ENCODE measurements at regions not wholly inside any gene's neighbourhood (a gene's known extent, or its start where the extent isn't known, plus 50 kb on each side); places are given as distances from the start of the nearest gene placed in this dataset.
"Not testable (repeated sequence)": the region's sequence is repeated elsewhere in the genome, so short reads cannot be mapped to it uniquely, and the experiment has no call there.

DNA sequence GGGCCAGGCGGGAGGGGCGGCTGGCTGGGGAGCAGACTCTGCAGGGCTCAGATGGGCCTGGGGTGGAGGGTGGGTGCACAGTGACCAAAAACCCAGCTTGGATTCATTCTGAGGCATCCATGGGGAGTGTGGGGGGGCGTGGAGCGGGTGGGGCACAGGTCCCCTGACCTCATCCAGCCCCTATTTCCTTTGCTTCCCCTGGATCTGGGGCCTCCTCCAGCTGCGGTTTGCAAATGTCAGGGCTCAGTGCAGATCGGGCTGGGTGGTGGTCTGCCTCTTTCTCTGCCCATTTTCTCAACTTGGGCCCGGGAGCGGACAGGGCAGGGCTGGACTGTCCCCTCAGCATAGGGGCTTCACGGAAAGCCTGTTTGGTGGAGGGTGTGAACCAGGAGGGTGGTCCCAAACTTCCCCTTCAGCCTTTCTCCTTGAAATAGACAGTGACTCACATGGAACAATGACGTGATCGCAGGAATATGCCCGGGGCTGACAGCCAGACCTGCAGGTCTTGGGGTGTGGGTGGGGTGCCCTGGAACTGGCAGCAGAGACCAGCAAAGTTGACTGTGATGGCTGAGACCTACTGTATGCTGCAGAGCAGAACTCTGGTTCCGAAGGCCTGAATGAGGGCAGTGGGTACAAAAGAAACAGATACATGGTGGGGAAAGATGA is 72.9 kb upstream of the PODXL start:
- peak; percentile 52 for DNase-seq

- no peak for DNase-seq
Observed at GRCh38 chr7:131628634-131629033, 72.2 kb upstream of the PODXL start.

DNA sequence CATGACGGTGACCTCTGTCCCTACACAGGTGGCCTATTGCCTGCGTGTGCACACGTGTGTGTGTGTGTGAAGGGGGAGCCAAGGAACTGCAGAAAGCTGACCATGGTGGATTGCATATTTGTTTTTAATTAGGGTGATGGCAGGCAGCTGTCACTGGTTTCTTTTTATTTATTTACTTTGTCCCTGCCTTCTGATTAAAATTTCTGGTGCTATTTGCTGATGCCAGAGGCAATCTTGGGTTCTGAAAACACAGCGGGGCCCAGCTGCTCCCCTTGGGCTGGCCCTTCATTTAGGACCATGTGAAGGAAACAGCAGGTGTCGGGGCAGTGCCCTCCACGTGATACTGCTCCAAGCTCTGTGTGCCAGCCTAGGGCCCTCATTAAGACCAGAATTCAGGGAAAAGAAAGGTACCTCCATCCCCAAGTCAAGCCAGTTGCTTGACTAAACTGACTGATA is 71.3 kb upstream of the PODXL start:
- DNase-seq: no peak

DNA sequence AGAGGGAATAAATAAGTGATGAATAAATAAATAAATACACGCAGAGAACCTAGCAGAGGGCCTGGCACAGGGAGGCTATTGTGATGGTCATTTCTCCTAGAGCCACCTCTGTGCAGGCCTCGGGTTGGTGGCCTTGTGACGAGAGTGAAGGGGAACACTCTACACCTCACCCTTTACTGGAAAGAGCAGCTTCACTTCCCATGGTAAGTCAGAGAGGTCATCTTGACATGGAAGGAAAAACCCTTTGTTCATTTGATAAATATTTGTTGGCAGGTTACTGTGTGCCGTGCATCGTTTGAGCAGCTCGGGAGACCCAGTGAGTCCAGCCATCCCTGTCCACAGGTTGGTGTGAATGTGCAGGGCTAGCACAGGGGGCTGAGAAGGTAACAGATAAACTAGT is 70.2 kb upstream of the PODXL start:
- DNase-seq: no peak

- DNase-seq: no peak
Observed at GRCh38 chr7:131625817-131626372, 69.5 kb upstream of the PODXL start.

GRCh38 chr7:131625345-131625744 is 68.9 kb upstream of the PODXL start:
- DNase-seq: not testable (repeated sequence)

DNA sequence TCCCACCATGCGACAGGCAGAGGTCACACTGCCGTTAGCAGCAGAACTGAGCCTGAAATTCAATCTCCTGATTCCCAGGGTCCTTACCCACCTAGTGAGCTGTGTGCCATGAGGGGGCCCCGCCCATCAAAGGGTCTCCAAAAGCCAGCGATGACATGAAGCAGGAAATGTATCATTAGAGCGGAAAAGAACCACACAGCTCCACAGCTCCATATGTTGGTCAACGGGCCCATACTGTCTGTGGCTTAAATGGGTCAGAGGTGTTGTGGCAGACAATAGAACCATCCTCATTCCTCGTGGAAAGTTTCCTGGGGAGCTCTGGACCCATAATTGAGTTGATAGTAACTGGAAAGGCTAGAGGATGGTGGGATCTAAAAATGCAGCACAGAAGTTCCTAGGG is 68.1 kb upstream of the PODXL start:
- DNase-seq: no peak

DNA sequence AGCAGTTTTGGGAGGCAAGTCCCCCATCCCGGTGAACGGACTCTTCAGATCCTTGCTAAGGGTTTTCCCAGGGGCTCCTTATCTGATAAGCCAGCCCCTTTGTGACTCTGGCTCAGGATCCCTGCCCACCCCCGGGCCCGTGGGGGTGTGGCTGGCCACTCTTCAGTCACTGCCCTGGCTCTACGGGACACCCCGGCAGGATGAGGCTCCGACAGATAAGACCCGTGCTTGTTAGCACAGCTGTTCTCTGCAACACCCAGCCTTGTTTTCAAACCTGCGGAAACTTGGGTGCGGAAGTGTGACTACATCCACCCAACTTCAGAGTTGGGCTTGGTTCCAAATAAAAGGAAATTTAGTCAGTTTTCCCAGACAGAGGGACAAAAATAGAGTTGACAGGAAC is 66.7 kb upstream of the PODXL start:
- DNase-seq: no peak

GRCh38 chr7:131621652-131622051 is 65.2 kb upstream of the PODXL start:
- DNase-seq: no peak

- DNase-seq: no peak
Observed at GRCh38 chr7:131620673-131621609, 64.5 kb upstream of the PODXL start.

GRCh38 chr7:131619336-131620305 is 63.2 kb upstream of the PODXL start:
- no peak for DNase-seq

GRCh38 chr7:131618391-131618790 is 62.0 kb upstream of the PODXL start:
- DNase-seq: no peak

DNA sequence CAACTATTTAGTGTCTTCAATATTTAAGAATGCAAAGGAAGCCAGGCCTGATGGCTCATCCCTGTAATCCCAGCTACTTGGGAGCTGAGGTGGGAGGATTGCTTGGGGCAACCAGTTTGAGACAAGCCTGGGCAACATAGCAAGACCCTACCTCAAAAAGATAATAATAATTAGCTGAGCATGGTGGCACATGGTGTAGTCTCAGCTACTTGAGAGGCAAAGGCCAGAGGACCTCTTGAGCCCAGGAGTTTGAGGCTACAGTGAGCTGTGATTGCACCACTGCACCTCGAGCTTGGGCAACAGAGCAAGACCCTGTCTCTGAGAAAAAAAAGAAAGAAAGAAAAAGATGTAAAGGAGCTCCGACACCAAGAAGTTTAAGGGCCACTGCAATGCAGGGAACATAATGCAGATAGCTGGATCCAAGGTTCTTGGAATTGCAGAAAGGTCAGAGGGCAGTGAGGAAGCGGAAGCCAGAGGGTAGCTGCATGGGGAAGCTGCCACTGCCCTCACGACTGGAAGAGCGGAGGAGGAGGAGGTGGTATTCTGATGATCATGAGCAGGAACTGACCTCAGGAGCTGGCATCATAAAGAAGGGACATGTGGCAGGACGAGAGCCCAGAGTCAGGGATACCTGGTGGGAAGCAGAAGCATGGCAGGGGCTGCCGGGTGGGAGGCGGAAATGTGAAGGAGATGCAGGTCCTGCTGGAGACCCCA is 60.2 kb upstream of the PODXL start:
- no peak for DNase-seq

GRCh38 chr7:131613909-131614308 is 57.5 kb upstream of the PODXL start:
- DNase-seq: no peak

- DNase-seq: no peak
Observed at GRCh38 chr7:131610007-131610406, 53.6 kb upstream of the PODXL start.

- peak; percentile 58 for DNase-seq
Observed at GRCh38 chr7:131608116-131608500, 51.7 kb upstream of the PODXL start.

DNA sequence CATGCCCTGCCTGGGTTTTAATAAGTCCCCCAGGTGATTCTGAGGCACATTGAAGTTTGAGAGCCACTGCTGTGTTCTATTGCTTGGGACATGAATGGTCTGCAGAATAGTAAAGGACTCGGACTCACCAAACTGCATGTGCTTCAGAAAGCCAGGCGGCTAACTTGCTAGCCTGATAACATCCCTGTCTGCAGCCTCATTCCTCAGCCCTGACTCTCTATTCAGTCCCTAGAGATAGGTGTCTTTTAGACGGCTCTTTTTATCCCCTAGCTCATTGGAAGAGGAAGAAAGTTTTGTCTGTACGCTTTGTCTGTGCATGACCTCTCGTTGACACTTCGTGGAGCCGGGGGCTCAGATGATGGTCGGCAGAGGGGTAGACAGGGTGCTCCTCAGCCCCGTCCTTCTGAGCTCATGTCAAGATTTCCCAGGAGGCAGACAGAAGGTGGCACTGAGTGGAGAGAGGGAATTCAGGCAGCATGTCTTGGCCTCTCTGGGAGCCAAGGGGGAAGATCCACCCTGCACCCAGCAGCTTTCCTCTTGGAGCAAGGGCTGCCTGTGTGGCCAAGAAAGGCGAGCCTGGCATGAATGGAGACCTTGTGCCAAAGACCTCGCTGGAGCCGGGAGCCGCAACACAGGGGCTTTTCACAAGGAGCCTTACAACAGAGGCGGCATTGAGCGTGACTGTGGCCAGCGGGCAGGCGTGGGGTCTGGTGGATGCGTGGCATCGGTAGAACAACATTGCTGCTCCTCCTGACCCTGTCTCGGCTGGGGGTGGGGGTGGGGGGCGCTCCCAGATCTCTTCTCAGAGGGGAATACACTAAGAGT is 51.1 kb upstream of the PODXL start:
- peak; percentile 69 for DNase-seq

DNA sequence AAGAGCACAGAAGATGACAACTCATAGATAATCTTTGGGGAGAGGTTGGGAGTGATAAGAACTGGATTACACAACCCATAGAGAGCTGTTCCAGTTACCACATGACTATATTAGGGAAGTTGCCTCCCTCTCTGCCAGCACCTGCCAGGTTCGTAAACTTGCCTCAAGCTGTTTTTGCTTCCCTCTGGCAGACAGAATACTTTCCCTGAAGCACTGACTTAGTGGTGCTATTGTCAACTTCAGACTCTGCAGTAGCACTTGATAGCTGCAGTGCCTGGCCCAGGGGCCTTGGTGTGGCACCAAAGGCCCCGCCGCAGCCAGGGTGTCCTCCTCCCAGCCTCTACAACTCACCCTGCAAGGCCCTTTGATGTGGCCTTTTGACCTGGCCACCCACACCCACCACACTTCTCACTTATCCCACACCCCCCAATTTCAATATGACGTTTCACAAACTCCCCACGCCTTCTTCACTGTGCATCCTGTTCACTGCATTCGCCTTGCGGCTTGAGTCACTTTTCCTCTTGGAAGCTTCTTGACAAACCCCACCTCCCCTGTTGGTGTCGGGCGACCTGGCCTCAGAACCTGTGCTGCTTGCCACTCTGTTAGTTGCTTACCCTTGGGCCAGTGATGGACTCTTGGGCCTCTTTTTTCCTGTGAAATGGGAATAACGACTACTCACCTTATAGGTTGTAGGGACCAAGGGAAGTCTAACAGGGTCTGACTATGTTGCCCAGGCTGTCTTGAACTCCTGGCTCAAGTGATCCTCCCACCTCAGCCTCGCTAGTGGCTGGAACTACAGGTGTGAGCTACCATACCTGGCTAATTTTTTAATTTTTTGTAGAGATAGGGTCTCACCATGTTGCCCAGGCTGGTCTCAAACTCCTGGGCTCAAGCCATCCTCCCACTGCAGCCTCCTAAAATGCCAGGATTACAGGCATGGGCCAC is 50.2 kb upstream of the PODXL start:
- no peak for DNase-seq

All from femur (tissue), 1 donor.